GM12878 (cell line): ENCODE measurements at regions not wholly inside any gene's neighbourhood (a gene's known extent, or its start where the extent isn't known, plus 50 kb on each side); places are given as distances from the start of the nearest gene placed in this dataset.

ENCODE experiments used
- ATF3 ChIP-seq: IDR thresholded peaks from 2 replicates; pipeline ENCODE4 v1.6.1; 2011; ENCODE audit warnings: low read depth, mild to moderate bottlenecking, low read length, moderate library complexity, borderline replicate concordance; ENCODE audit errors: extremely low read depth
- BMI1 ChIP-seq: fragments of 450-650 bp; IDR thresholded peaks from 2 replicates; pipeline ENCODE4 v1.6.1; 2016; ENCODE audit warnings: mild to moderate bottlenecking, moderate library complexity, borderline replicate concordance
- CTCF ChIP-seq, 3 experiments: IDR thresholded peaks in 2 of 3; conservative IDR thresholded peaks in 1 of 3; 2 replicates each; pipeline ENCODE4 v1.5.1; 2011; ENCODE audit warnings: low read depth in 3 of 3, low read length in 3 of 3, mild to moderate bottlenecking in 3 of 3, control low read depth in 2 of 3, moderate library complexity in 2 of 3, inconsistent platforms in 1 of 3, mixed read lengths in 1 of 3; ENCODE audit not compliant: control insufficient read depth in 2 of 3, insufficient read depth in 1 of 3; ENCODE audit errors: extremely low read depth in 1 of 3
- EED ChIP-seq: sonication (generic); IDR thresholded peaks from 2 replicates; pipeline ENCODE4 v1.6.1; 2016; ENCODE audit warnings: antibody characterized with exemption, low read depth
- EP300 ChIP-seq, 2 experiments: fragments of 150-350 bp in 1 of 2; IDR thresholded peaks; 2 replicates each; pipeline ENCODE4 v1.6.1; 2011 to 2012; ENCODE audit warnings: low read depth in 2 of 2, low read length in 2 of 2, borderline replicate concordance in 1 of 2, improper control_type of control experiment in 1 of 2, inconsistent platforms in 1 of 2; ENCODE audit not compliant: control insufficient read depth in 1 of 2
- FOS ChIP-seq: IDR thresholded peaks from 3 replicates; pipeline ENCODE4 v1.6.1; 2011; ENCODE audit warnings: borderline replicate concordance; ENCODE audit not compliant: insufficient read length; ENCODE audit errors: extremely low read depth
- POLR2AphosphoS2 ChIP-seq: IDR thresholded peaks from 2 replicates; pipeline ENCODE4 v1.6.1; 2011; ENCODE audit warnings: low read depth, mild to moderate bottlenecking, low read length, improper control_type of control experiment, moderate library complexity
- POLR2AphosphoS5 ChIP-seq: IDR thresholded peaks from 2 replicates; pipeline ENCODE4 v1.6.1; 2011; ENCODE audit warnings: mild to moderate bottlenecking, low read length, inconsistent platforms
- RBBP5 ChIP-seq: fragments of 200-600 bp; sonication (generic); conservative IDR thresholded peaks from 2 replicates; pipeline ENCODE4 v1.6.1; 2016
- SP1 ChIP-seq: IDR thresholded peaks from one replicate; pipeline ENCODE4 v1.6.1; 2011; ENCODE audit warnings: low read depth, low read length
- SUPT20H ChIP-seq: IDR thresholded peaks from 2 replicates; pipeline ENCODE4 v1.6.1; 2011; ENCODE audit warnings: low read depth, mild to moderate bottlenecking, low read length, moderate library complexity, borderline replicate concordance; ENCODE audit not compliant: control insufficient read depth
- TAF1 ChIP-seq: IDR thresholded peaks from 2 replicates; pipeline ENCODE4 v1.6.1; 2011; ENCODE audit warnings: mild to moderate bottlenecking, low read depth, low read length, borderline replicate concordance
- TBL1XR1 ChIP-seq: IDR thresholded peaks from 2 replicates; pipeline ENCODE4 v1.6.1; 2012; ENCODE audit warnings: low read depth, low read length, improper control_type of control experiment
- TF ChIP-seq, protein P1 (sequence below): IDR thresholded peaks from 2 replicates; pipeline ENCODE4 v1.6.1; 2012; ENCODE audit warnings: low read depth, low read length, improper control_type of control experiment

GRCh38 chr12:88638388-88638787, 58.1 kb upstream of the KITLG start:
- TF ChIP-seq EP300 (IDR thresholded peaks at IDR 0.05; ENCODE audit: borderline replicate concordance in 1 of 2, control insufficient read depth in 1 of 2, low read depth in 2 of 2, low read length in 2 of 2), result no peak
- no peak for TF ChIP-seq TAF1
- no peak for TF ChIP-seq TBL1XR1
- TF ChIP-seq CTCF (IDR thresholded peaks at IDR 0.05 in 2 of 3, conservative IDR thresholded peaks at IDR 0.05 in 1 of 3; ENCODE audit: control insufficient read depth in 2 of 3, extremely low read depth in 1 of 3, insufficient read depth in 1 of 3, low read depth in 3 of 3, low read length in 3 of 3), result no peak
- no peak for TF ChIP-seq EED
- no peak for TF ChIP-seq SP1
- TF ChIP-seq, protein P1, sequence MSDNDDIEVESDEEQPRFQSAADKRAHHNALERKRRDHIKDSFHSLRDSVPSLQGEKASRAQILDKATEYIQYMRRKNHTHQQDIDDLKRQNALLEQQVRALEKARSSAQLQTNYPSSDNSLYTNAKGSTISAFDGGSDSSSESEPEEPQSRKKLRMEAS, result no peak
- TF ChIP-seq POLR2AphosphoS2, result no peak
- TF ChIP-seq ATF3, result no peak
- TF ChIP-seq POLR2AphosphoS5, result no peak
- no peak for TF ChIP-seq FOS
- TF ChIP-seq RBBP5, result no peak
- TF ChIP-seq BMI1, result no peak
- no peak for TF ChIP-seq SUPT20H
